MG63 (cell line): ENCODE measurements at regions not wholly inside any gene's neighbourhood (a gene's known extent, or its start where the extent isn't known, plus 50 kb on each side); places are given as distances from the start of the nearest gene placed in this dataset.

Experiments used
- DNase-seq: peaks from one replicate; pipeline ENCODE4 v3.0.0-alpha.2; 2020
- H3K27me3 ChIP-seq: fragments of 250-450 bp; sonication (Bioruptor Pico); 2 replicates; pipeline ENCODE4 v1.5.1; 2020; ENCODE audit warnings: mild to moderate bottlenecking, moderate library complexity
- H3K36me3 ChIP-seq: fragments of 250-450 bp; sonication (Bioruptor Pico); 2 replicates; pipeline ENCODE4 v1.5.1; 2020; ENCODE audit warnings: mild to moderate bottlenecking, moderate library complexity
- H3K4me3 ChIP-seq: fragments of 250-450 bp; sonication (Bioruptor Pico); 2 replicates; pipeline ENCODE4 v1.5.1; 2020; ENCODE audit warnings: mild to moderate bottlenecking, moderate library complexity
- H3K9me3 ChIP-seq: fragments of 250-450 bp; sonication (Bioruptor Pico); 2 replicates; pipeline ENCODE4 v1.5.1; 2020; ENCODE audit warnings: mild to moderate bottlenecking, moderate library complexity

GRCh38 chr2:137729305-137729704 is 235.0 kb upstream of the HNMT start:
- H3K9me3 ChIP-seq: no peaks in the 10 kb centered on the region
- no peak for DNase-seq
- no peak overlapping the region for H3K4me3 ChIP-seq
- no peaks in the 10 kb centered on the region; the same call in 1 of the 2 replicates for H3K27me3 ChIP-seq
- no peaks in the 10 kb centered on the region for H3K36me3 ChIP-seq

DNA sequence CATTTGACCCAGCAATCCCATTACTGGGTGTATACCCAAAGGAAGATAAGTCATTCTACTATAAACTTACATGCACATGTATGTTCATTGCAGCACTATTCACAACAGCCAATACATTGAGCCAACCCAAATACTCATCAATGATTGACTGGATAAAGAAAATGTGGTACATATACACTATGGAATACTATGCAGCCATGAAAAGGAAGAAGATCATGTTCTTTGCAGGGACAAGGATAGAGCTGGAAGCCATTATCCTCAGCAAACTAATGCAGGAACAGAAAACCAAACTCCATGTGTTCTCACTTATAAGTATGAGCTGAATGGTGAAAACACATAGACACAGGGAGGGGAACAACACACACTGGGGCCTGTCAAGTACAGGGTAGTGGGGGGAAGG is 226.7 kb upstream of the HNMT start:
- Histone ChIP-seq H3K36me3 (no peaks in the 10 kb centered on the region), H3K27me3 (no peaks in the 10 kb centered on the region), H3K4me3 (no peak overlapping the region), H3K9me3 (no peaks in the 10 kb centered on the region)
- no peak for DNase-seq

GRCh38 chr2:137741784-137742362 is 222.4 kb upstream of the HNMT start:
- no peak for DNase-seq

DNA sequence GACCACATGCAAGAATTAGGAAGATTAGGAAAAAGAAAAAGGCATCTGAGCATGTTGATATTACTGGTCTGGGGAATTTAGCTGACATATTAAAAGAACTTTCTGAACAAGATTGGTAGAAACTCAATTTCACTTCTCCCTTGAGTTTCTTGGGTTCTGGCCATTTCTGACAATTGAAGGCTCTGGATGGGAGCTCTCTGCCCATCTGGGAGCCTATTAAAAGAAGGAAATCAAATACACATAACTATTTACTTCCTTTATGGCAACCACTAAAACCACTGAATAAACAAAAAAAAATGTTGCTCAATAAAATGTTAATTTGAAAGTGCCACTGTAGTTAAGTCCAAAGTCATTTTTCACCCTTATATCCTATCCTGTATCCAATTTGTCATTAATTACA is 216.8 kb upstream of the HNMT start:
- H3K4me3 ChIP-seq: no peak overlapping the region
- no peaks in the 10 kb centered on the region for H3K27me3 ChIP-seq
- H3K36me3 ChIP-seq: no peaks in the 10 kb centered on the region
- H3K9me3 ChIP-seq: no peaks in the 10 kb centered on the region
- DNase-seq: no peak

More at GRCh38 chr2:137741784-137742362, 222.4 kb upstream of the HNMT start:
- H3K36me3 ChIP-seq: no peaks in the 10 kb centered on the region
- H3K9me3 ChIP-seq: no peaks in the 10 kb centered on the region
- H3K4me3 ChIP-seq: no peak overlapping the region
- H3K27me3 ChIP-seq: no peaks in the 10 kb centered on the region

GRCh38 chr2:137748533-137748932 is 215.7 kb upstream of the HNMT start:
- no peak for DNase-seq
- Histone ChIP-seq H3K27me3 (no peaks in the 10 kb centered on the region), H3K9me3 (no peaks in the 10 kb centered on the region)

DNA sequence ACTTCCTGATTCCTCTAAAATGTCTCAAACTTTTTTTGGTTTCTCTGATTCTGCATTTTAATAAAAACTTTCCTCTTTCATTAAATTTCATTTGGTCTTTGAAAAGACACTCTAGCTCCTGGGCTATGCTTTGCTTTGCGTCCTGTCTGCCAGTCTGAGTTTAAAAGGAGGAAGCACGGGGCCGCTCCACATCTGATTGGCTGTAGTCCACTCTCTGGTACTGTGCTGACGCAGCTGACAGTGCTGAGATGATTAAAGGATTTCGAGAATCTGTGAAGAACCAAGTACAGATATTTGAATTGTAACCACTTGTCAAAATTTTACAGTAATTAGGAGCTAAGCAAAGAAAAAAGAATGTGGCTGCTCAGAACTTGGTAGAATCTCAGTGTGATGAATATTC is 199.6 kb upstream of the HNMT start:
- Histone ChIP-seq H3K36me3 (no peaks in the 10 kb centered on the region), H3K4me3 (no peak overlapping the region), H3K9me3 (no peaks in the 10 kb centered on the region), H3K27me3 (no peaks in the 10 kb centered on the region)
- no peak for DNase-seq

More at GRCh38 chr2:137748533-137748932, 215.7 kb upstream of the HNMT start:
- no peaks in the 10 kb centered on the region for H3K36me3 ChIP-seq
- no peak overlapping the region for H3K4me3 ChIP-seq

DNA sequence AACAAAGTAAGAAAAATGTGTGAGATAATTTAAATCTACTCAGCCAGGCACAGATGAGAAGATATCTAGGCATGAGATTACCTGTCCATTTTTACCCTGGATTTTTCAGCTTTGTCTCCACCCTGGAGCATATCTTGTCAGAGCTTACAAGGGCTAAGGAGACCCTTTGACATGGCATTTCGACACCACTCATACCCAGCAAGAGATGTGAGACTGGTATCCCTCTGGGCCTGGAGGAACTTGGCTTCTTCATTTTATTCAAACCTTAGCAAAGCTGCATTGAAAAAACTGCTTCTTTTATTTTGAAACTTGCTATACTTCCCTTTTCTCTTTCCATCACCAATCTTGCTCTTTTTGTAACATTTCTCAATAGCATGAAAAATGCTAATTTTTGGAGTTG is 194.9 kb upstream of the HNMT start:
- Histone ChIP-seq H3K27me3 (no peaks in the 10 kb centered on the region), H3K36me3 (no peaks in the 10 kb centered on the region), H3K4me3 (no peak overlapping the region), H3K9me3 (no peaks in the 10 kb centered on the region)
- DNase-seq: no peak

GRCh38 chr2:137770166-137770565 is 194.1 kb upstream of the HNMT start:
- H3K36me3 ChIP-seq: no peaks in the 10 kb centered on the region
- H3K4me3 ChIP-seq: no peak overlapping the region
- no peak for DNase-seq
- no peaks in the 10 kb centered on the region for H3K27me3 ChIP-seq
- H3K9me3 ChIP-seq: no peaks in the 10 kb centered on the region

- no peak for DNase-seq
- no peaks in the 10 kb centered on the region for H3K27me3 ChIP-seq
- no peaks in the 10 kb centered on the region for H3K36me3 ChIP-seq
- no peaks in the 10 kb centered on the region for H3K9me3 ChIP-seq
- H3K4me3 ChIP-seq: no peak overlapping the region
These were observed 193.2 kb upstream of the HNMT start for GRCh38 chr2:137771064-137771463.

- H3K9me3 ChIP-seq: no peaks in the 10 kb centered on the region
- H3K4me3 ChIP-seq: no peak overlapping the region
- no peaks in the 10 kb centered on the region for H3K27me3 ChIP-seq
- no peaks in the 10 kb centered on the region for H3K36me3 ChIP-seq
- no peak for DNase-seq
These were observed 191.8 kb upstream of the HNMT start for GRCh38 chr2:137772451-137772850.

DNA sequence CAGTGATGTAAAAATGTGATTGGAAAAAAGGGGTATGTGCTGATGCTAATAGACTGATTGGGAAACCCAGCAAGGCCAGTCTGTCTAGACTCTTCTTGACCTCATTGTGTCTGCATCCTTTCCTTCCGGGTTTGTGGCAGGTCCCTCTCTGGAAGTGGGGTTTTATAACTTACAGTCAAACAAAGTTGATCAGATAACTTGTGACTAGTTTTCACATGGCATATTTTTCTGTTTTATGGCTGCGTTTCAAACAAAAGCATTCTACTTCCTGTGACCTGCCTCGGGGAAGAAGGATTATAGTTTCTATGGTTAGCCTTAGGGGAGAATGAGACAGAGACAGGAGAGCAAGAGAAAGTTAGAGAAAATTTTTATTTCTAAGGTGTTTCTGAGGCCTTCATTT is 188.7 kb upstream of the HNMT start:
- no peak for DNase-seq
- no peaks in the 10 kb centered on the region for H3K9me3 ChIP-seq
- H3K36me3 ChIP-seq: no peaks in the 10 kb centered on the region
- no peaks in the 10 kb centered on the region for H3K27me3 ChIP-seq
- no peak overlapping the region for H3K4me3 ChIP-seq

DNA sequence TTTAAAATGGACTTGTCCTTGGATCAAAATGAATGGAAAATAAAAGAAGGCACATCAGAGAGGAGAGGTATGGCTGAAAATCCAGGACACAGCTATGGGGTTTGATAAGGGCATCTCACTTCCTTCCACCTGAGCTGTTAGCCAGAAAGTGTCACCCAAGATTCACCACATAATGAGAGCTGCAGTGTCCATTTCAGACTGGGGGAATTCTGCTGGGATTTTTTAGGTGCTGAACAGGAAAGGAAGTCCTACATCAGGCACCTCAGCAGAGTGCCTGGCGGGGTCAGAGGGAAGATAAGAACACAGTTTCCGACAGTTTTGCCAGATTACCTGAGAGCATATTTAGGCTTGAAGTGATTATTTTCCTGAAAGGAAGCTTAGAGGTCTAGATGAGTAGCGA is 187.6 kb upstream of the HNMT start:
- no peak overlapping the region for H3K4me3 ChIP-seq
- no peaks in the 10 kb centered on the region for H3K36me3 ChIP-seq
- H3K9me3 ChIP-seq: no peaks in the 10 kb centered on the region
- H3K27me3 ChIP-seq: no peaks in the 10 kb centered on the region
- no peak for DNase-seq

DNA sequence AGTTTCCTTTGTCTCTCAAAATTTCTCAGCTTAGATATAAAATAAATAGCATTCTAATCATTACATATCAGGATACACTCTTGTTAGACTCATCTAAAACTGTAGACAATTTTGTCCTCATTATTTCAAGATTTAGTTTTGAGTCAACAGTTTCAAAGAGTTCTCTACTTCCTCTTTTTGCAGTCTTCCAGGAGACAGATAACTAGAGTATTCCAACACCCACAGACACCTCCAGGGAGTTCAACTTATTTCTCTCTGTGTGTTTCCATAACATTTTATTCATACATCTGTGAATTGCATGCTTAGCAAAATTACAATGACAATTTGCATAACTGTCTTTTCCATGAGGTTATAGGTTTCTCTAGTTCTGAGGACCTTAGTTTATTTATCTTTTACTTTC is 166.6 kb upstream of the HNMT start:
- no peaks in the 10 kb centered on the region for H3K9me3 ChIP-seq
- no peak overlapping the region for H3K4me3 ChIP-seq

GRCh38 chr2:137799600-137799999 is 164.7 kb upstream of the HNMT start:
- Histone ChIP-seq H3K9me3 (no peaks in the 10 kb centered on the region), H3K36me3 (no peaks in the 10 kb centered on the region), H3K4me3 (no peak overlapping the region), H3K27me3 (no peaks in the 10 kb centered on the region)
- peak; percentile 0 for DNase-seq

More for the DNA sequence above, 166.6 kb upstream of the HNMT start:
- no peaks in the 10 kb centered on the region for H3K27me3 ChIP-seq
- DNase-seq: no peak
- H3K36me3 ChIP-seq: no peaks in the 10 kb centered on the region

GRCh38 chr2:137800386-137800785 is 163.9 kb upstream of the HNMT start:
- Histone ChIP-seq H3K27me3 (no peaks in the 10 kb centered on the region), H3K4me3 (no peak overlapping the region), H3K36me3 (no peaks in the 10 kb centered on the region), H3K9me3 (no peaks in the 10 kb centered on the region)
- DNase-seq: no peak

GRCh38 chr2:137801228-137801627 is 163.0 kb upstream of the HNMT start:
- Histone ChIP-seq H3K27me3 (no peaks in the 10 kb centered on the region), H3K36me3 (no peaks in the 10 kb centered on the region), H3K4me3 (no peak overlapping the region), H3K9me3 (no peaks in the 10 kb centered on the region)
- DNase-seq: no peak

- Histone ChIP-seq H3K4me3 (no peak overlapping the region), H3K27me3 (no peaks in the 10 kb centered on the region), H3K9me3 (no peaks in the 10 kb centered on the region), H3K36me3 (no peaks in the 10 kb centered on the region)
- DNase-seq: no peak
These were observed 162.2 kb upstream of the HNMT start for GRCh38 chr2:137802038-137802437.

DNA sequence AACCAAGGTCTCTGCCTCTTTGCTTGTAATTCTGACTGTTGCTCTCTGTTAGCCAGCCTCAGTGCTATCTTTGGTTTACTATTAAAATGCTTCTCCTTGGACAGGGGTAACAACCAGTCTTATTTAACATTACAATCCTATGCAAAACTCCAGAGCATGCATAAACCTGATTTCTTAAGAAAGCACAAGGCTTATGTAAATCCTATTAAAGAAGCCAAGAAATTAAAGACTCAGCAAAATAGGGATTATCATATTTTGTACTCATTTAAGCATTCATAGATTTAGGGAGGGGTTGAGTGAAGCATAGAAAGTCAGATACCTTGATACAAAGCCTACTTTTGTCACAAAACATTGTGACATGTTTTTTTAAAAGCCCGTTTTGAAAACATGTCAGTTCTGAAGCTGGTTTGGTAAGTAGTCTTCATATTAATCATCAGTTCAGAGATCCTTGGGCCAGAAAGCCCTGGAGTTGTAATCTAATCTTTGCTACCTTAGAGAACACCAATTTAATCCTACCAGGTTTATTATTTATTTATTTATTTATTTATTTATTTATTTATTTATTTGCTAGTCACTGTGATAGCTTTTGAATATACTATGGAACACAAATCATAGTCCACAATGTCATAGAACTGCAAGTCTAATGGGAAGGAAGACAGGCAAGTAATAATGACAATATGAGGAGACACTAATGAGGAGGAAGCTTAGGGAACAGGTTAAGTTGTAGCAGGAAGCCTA is 158.0 kb upstream of the HNMT start:
- H3K36me3 ChIP-seq: no peaks in the 10 kb centered on the region
- DNase-seq: no peak
- H3K4me3 ChIP-seq: no peak overlapping the region

More for the DNA sequence above, 158.0 kb upstream of the HNMT start:
- no peaks in the 10 kb centered on the region for H3K9me3 ChIP-seq
- no peaks in the 10 kb centered on the region for H3K27me3 ChIP-seq
